HepG2 (cell line): ENCODE measurements at regions not wholly inside any gene's neighbourhood (a gene's known extent, or its start where the extent isn't known, plus 50 kb on each side); places are given as distances from the start of the nearest gene placed in this dataset.

Source experiments
- ATAC-seq: fragments of 200-7000 bp; cut with Tn5 transposase; 3 replicates; pipeline ENCODE4 v1.9.1; 2020; ENCODE audit warnings: mild to moderate bottlenecking, moderate library complexity
- BruUV-seq: library from RNA; stranded (reverse); fragments of 400-500 nt; replicated peaks from 2 replicates; lab custom pipeline; 2021; lab: Mats Ljungman, UMichigan
- CTCF ChIA-PET: fragments of 300-600 bp; formaldehyde crosslinking; extraction: SDS; loops from one replicate; lab custom pipeline; 2021; ENCODE audit warnings: low total read pairs, inconsistent platforms, low intra/inter-chr PET ratio; lab: Yijun Ruan, JAX
- POLR2A ChIA-PET: fragments of 350-600 bp; sonication (Branson Sonifier 250); formaldehyde crosslinking; loops from one replicate; lab custom pipeline; 2020; ENCODE audit warnings: antibody characterized with exemption, inconsistent platforms; lab: Yijun Ruan, JAX
- DNase-seq: peaks from one replicate; pipeline ENCODE4 v3.0.0-alpha.2; 2015; ENCODE audit warnings: low spot score
- FAIRE-seq: peaks from 3 replicates; lab custom pipeline; 2011; peaks lifted over from hg19 to GRCh38; lab: Jason Lieb, UNC
- H2AFZ ChIP-seq: one replicate; pipeline ENCODE4 v1.6.1; 2011; ENCODE audit warnings: low read length, inconsistent platforms
- H3K27ac ChIP-seq: fragments of 300-600 bp; 3 replicates; pipeline ENCODE4 v1.8.0; 2011; ENCODE audit warnings: mixed run types, mild to moderate bottlenecking, mixed read lengths, low read length, inconsistent platforms; ENCODE audit not compliant: insufficient read depth; ENCODE audit errors: extremely low read length
- H3K27me3 ChIP-seq, 2 experiments: fragments of 200-600 bp in 1 of 2; 2 replicates in 1 of 2; 3 replicates in 1 of 2; pipeline versions ENCODE4 v1.6.0 to v1.8.0; 2011; ENCODE audit warnings: low read length in 2 of 2, mild to moderate bottlenecking in 2 of 2, moderate library complexity in 2 of 2, inconsistent platforms in 1 of 2; ENCODE audit not compliant: insufficient read depth in 2 of 2, control insufficient read depth in 1 of 2
- H3K36me3 ChIP-seq, 2 experiments: fragments of 200-600 bp in 1 of 2; replicated peaks in 1 of 2; 2 replicates in 1 of 2; 3 replicates in 1 of 2; pipeline versions ENCODE4 v1.5.1 to v1.8.0; 2011; ENCODE audit warnings: low read length in 2 of 2, inconsistent platforms in 1 of 2; ENCODE audit not compliant: insufficient read depth in 2 of 2, control insufficient read depth in 1 of 2
- H3K4me1 ChIP-seq: 2 replicates; pipeline ENCODE4 v1.5.1; 2012; ENCODE audit warnings: low read length, inconsistent platforms; ENCODE audit not compliant: insufficient read depth
- H3K4me2 ChIP-seq: 2 replicates; pipeline ENCODE4 v1.6.0; 2011; ENCODE audit warnings: low read depth, low read length, inconsistent platforms
- H3K4me3 ChIP-seq, 3 experiments: fragments of 200-600 bp in 1 of 3; sonication (generic), shearing (Covaris generic) in 1 of 3; replicated peaks in 1 of 3; 2 replicates each; pipeline ENCODE4 v1.5.1; 2011 to 2016; ENCODE audit warnings: low read length in 3 of 3, inconsistent platforms in 2 of 3, low read depth in 2 of 3, mild to moderate bottlenecking in 2 of 3, control low read depth in 1 of 3, mixed read lengths in 1 of 3; ENCODE audit not compliant: insufficient read depth in 1 of 3
- H3K79me2 ChIP-seq: one replicate; pipeline ENCODE4 v1.6.1; 2011; ENCODE audit warnings: low read length, inconsistent platforms; ENCODE audit not compliant: insufficient read depth
- H3K9ac ChIP-seq: 2 replicates; pipeline ENCODE4 v1.6.0; 2011; ENCODE audit warnings: mild to moderate bottlenecking, low read depth, low read length, inconsistent platforms; ENCODE audit not compliant: insufficient read depth
- H3K9me3 ChIP-seq: 2 replicates; pipeline ENCODE4 v1.5.1; 2012; ENCODE audit warnings: mild to moderate bottlenecking, low read length
- H4K20me1 ChIP-seq: 2 replicates; pipeline ENCODE4 v1.6.0; 2011; ENCODE audit warnings: inconsistent platforms, mild to moderate bottlenecking, low read length, moderate library complexity; ENCODE audit not compliant: insufficient read depth
- MXD4 ChIP-seq: IDR thresholded peaks from 2 replicates; pipeline ENCODE4 v1.6.1; 2016; ENCODE audit warnings: mild to moderate bottlenecking, missing biosample characterization, missing genetic modification reagents
- PHF21A ChIP-seq: sonication (generic); formaldehyde crosslinking; IDR thresholded peaks from 2 replicates; pipeline ENCODE4 v1.5.0; 2020; ENCODE audit warnings: mild to moderate bottlenecking, missing genetic modification reagents
- YEATS2 ChIP-seq: sonication (generic); formaldehyde crosslinking; IDR thresholded peaks from 2 replicates; pipeline ENCODE4 v1.4.0; 2020; ENCODE audit warnings: missing genetic modification reagents, borderline replicate concordance
- ZFP36 ChIP-seq: fragments of 150-350 bp; IDR thresholded peaks from 2 replicates; pipeline ENCODE4 v1.6.1; 2018; ENCODE audit warnings: borderline replicate concordance, low read length, low read depth; ENCODE audit not compliant: partially characterized antibody
- ZFP90 ChIP-seq: sonication (generic); formaldehyde crosslinking; IDR thresholded peaks from 2 replicates; pipeline ENCODE4 v1.8.0; 2022; ENCODE audit warnings: missing genetic modification reagents, mild to moderate bottlenecking, inconsistent platforms, borderline replicate concordance
- ZFX ChIP-seq: sonication (generic); formaldehyde crosslinking; IDR thresholded peaks from 2 replicates; pipeline ENCODE4 v1.4.0; 2020; ENCODE audit warnings: mild to moderate bottlenecking, low read depth, missing genetic modification reagents, moderate library complexity
- ZNF205 ChIP-seq: IDR thresholded peaks from 2 replicates; pipeline ENCODE4 v1.6.1; 2018; ENCODE audit warnings: missing biosample characterization, missing genetic modification reagents
- ZNF230 ChIP-seq: sonication (generic); formaldehyde crosslinking; IDR thresholded peaks from 2 replicates; pipeline ENCODE4 v1.4.0; 2020; ENCODE audit warnings: mild to moderate bottlenecking, missing genetic modification reagents
- ZNF3 ChIP-seq: IDR thresholded peaks from 2 replicates; pipeline ENCODE4 v1.7.0; 2017; ENCODE audit warnings: inconsistent platforms
- ZNF446 ChIP-seq: sonication (generic); formaldehyde crosslinking; IDR thresholded peaks from 2 replicates; pipeline ENCODE4 v1.5.0; 2020; ENCODE audit warnings: mild to moderate bottlenecking, missing genetic modification reagents
- ZNF557 ChIP-seq: sonication (generic); formaldehyde crosslinking; IDR thresholded peaks from 2 replicates; pipeline ENCODE4 v1.4.0; 2020; ENCODE audit warnings: missing genetic modification reagents
- ZNF891 ChIP-seq: sonication (generic); formaldehyde crosslinking; IDR thresholded peaks from 2 replicates; pipeline ENCODE4 v1.5.0; 2020; ENCODE audit warnings: mild to moderate bottlenecking, missing genetic modification reagents
- WGBS: methylation state at CpG from one replicate; pipeline ENCODE4 v1.1.6; 2017; ENCODE audit warnings: low lambda C conversion rate; 5-methylcytosine and 5-hydroxymethylcytosine counted together
- in situ Hi-C: cut with HindIII; loops from 2 replicates; pipeline ENCODE4 v1.10.0; 2017; ENCODE audit warnings: low pct_unique_long_range_greater_than_20kb; ENCODE audit not compliant: extremely low pct_ligation_motif_present
- intact Hi-C: fragments of 100-400 bp; cut with micrococcal nuclease; formaldehyde crosslinking; loops from one replicate; pipeline ENCODE4 v1.10.0; 2022; ENCODE audit not compliant: unreplicated experiment
- TF ChIP-seq, protein P1 (sequence below): sonication (generic); formaldehyde crosslinking; IDR thresholded peaks from 2 replicates; pipeline ENCODE4 v1.9.0; 2022; ENCODE audit warnings: missing genetic modification reagents, mild to moderate bottlenecking, borderline replicate concordance
- TF ChIP-seq, protein P2 (sequence below): sonication (generic); formaldehyde crosslinking; conservative IDR thresholded peaks from 2 replicates; pipeline ENCODE4 v1.4.0; 2020; ENCODE audit warnings: mild to moderate bottlenecking, missing genetic modification reagents, moderate library complexity
- TF ChIP-seq, protein P3 (sequence below): IDR thresholded peaks from 2 replicates; pipeline ENCODE4 v1.6.1; 2016; ENCODE audit warnings: missing genetic modification reagents, missing compliant biosample characterization

DNA sequence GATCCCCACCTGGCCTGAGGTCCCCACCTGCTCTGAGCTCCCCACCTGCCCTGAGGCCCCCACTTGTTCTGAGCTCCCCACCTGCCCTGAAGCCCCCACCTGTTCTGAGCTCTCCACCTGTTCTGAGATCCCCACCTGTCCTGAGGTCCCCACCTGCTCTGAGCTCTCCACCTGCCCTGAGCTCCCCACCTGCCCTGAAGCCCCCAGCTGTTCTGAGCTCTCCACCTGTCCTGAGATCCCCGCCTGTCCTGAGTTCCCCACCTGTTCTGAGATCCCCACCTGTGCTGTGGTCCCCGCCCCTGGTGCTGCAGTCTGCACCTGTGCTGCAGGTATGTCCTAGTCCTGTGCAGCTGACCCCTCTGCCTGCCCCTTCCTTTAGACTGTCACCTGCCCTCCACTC is 561.6 kb downstream of the TCERG1L start:
- TF ChIP-seq, protein P1, sequence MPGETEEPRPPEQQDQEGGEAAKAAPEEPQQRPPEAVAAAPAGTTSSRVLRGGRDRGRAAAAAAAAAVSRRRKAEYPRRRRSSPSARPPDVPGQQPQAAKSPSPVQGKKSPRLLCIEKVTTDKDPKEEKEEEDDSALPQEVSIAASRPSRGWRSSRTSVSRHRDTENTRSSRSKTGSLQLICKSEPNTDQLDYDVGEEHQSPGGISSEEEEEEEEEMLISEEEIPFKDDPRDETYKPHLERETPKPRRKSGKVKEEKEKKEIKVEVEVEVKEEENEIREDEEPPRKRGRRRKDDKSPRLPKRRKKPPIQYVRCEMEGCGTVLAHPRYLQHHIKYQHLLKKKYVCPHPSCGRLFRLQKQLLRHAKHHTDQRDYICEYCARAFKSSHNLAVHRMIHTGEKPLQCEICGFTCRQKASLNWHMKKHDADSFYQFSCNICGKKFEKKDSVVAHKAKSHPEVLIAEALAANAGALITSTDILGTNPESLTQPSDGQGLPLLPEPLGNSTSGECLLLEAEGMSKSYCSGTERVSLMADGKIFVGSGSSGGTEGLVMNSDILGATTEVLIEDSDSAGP (CRISPR knock-in tag) = no peak
- TF ChIP-seq ZNF557 (CRISPR knock-in tag) (no peak), ZNF891 (no peak), ZNF230 (CRISPR knock-in tag) (no peak), PHF21A (no peak), MXD4 (CRISPR knock-in tag) (no peak), ZFP90 (CRISPR knock-in tag) (no peak), ZNF3 (CRISPR knock-in tag) (no peak), ZNF205 (no peak), ZFP36 (no peak), ZFX (no peak), ZNF446 (CRISPR knock-in tag) (no peak), YEATS2 (no peak)
- TF ChIP-seq, protein P2, sequence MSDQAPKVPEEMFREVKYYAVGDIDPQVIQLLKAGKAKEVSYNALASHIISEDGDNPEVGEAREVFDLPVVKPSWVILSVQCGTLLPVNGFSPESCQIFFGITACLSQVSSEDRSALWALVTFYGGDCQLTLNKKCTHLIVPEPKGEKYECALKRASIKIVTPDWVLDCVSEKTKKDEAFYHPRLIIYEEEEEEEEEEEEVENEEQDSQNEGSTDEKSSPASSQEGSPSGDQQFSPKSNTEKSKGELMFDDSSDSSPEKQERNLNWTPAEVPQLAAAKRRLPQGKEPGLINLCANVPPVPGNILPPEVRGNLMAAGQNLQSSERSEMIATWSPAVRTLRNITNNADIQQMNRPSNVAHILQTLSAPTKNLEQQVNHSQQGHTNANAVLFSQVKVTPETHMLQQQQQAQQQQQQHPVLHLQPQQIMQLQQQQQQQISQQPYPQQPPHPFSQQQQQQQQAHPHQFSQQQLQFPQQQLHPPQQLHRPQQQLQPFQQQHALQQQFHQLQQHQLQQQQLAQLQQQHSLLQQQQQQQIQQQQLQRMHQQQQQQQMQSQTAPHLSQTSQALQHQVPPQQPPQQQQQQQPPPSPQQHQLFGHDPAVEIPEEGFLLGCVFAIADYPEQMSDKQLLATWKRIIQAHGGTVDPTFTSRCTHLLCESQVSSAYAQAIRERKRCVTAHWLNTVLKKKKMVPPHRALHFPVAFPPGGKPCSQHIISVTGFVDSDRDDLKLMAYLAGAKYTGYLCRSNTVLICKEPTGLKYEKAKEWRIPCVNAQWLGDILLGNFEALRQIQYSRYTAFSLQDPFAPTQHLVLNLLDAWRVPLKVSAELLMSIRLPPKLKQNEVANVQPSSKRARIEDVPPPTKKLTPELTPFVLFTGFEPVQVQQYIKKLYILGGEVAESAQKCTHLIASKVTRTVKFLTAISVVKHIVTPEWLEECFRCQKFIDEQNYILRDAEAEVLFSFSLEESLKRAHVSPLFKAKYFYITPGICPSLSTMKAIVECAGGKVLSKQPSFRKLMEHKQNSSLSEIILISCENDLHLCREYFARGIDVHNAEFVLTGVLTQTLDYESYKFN = no peak
- TF ChIP-seq, protein P3, sequence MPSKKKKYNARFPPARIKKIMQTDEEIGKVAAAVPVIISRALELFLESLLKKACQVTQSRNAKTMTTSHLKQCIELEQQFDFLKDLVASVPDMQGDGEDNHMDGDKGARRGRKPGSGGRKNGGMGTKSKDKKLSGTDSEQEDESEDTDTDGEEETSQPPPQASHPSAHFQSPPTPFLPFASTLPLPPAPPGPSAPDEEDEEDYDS (CRISPR knock-in tag) = no peak
- TF ChIP-seq, all 625 proteins: peak for 0
- no TSS peak for BruUV-seq
- H2AFZ ChIP-seq = no peak overlapping the region
- in situ Hi-C loops (no loop called here), intact Hi-C loops (no loop called here)
- H3K27ac ChIP-seq = no peak overlapping the region
- H3K36me3 ChIP-seq = no peaks in the 10 kb centered on the region
- FAIRE-seq (no peak), ATAC-seq (no peak), DNase-seq (no peak)
- no peak overlapping the region for H3K4me3 ChIP-seq
- no peak overlapping the region for H3K4me2 ChIP-seq
- H3K27me3 ChIP-seq = peaks cover 0 to 14% of the 10 kb centered on the region in 2 experiments; a peak in 2 of 5 replicates
- no peaks in the 10 kb centered on the region for H3K79me2 ChIP-seq
- no peak overlapping the region for H3K9ac ChIP-seq
- ChIA-PET CTCF (no interaction called here), POLR2A (no interaction called here)
- 0% methylated on average over 2 of the region's 2 CpGs for WGBS
- H3K4me1 ChIP-seq = no peaks in the 10 kb centered on the region
- no peaks in the 10 kb centered on the region for H4K20me1 ChIP-seq
- H3K9me3 ChIP-seq = no peaks in the 10 kb centered on the region
